ENCODE measurements at regions not wholly inside any gene's neighbourhood (a gene's known extent, or its start where the extent isn't known, plus 50 kb on each side); places are given as distances from the start of the nearest gene placed in this dataset.

- ChIA-PET POLR2A (interaction anchor here (1.1 to 1.4 kb wide), 2 partner anchors 50 to 52 kb away, joined by 4 to 5 read pairs; no protein-coding TSS in a partner anchor), CTCF (interaction anchor here (1.1 to 2.5 kb wide), 2 partner anchors 119 to 287 kb away, joined by 3 to 7 read pairs; no protein-coding TSS in a partner anchor)
- no peak overlapping the region for H3K27ac ChIP-seq (ENCODE audit: low read depth, low read length)
- no peaks in the 10 kb centered on the region for H3K27me3 ChIP-seq (ENCODE audit: control insufficient read depth, insufficient read depth, low read length)
- TF ChIP-seq CTCF (IDR thresholded peaks at IDR 0.05; ENCODE audit: low read depth, low read length) = no peak
- no peak overlapping the region for H3K4me3 ChIP-seq (ENCODE audit: low read depth, low read length)
- no peak for DNase-seq (ENCODE audit: low read depth, low spot score)
- no peaks in the 10 kb centered on the region for H3K9me3 ChIP-seq (ENCODE audit: control insufficient read depth, insufficient read depth, low read length)
These were observed 72.8 kb upstream of the CAMK2D start for GRCh38 chr4:113834298-113834697.

- H3K27me3 ChIP-seq (ENCODE audit: control insufficient read depth, insufficient read depth, low read length) = no peaks in the 10 kb centered on the region
- TF ChIP-seq CTCF (IDR thresholded peaks at IDR 0.05; ENCODE audit: low read depth, low read length) = no peak
- no peak overlapping the region for H3K27ac ChIP-seq (ENCODE audit: low read depth, low read length)
- ChIA-PET CTCF (no interaction called here), POLR2A (no interaction called here)
- H3K9me3 ChIP-seq (ENCODE audit: control insufficient read depth, insufficient read depth, low read length) = no peaks in the 10 kb centered on the region
- H3K4me3 ChIP-seq (ENCODE audit: low read depth, low read length) = no peak overlapping the region
- no peak for DNase-seq (ENCODE audit: low read depth, low spot score)
These were observed 71.3 kb upstream of the CAMK2D start for GRCh38 chr4:113832803-113833202.

- POLR2A ChIA-PET = interaction anchor here (0.6 kb wide), 1 partner anchor 530 kb away, joined by 5 read pairs; no protein-coding TSS in a partner anchor
- Histone ChIP-seq H3K27ac (ENCODE audit: low read depth, low read length) (no peak overlapping the region), H3K27me3 (ENCODE audit: control insufficient read depth, insufficient read depth, low read length) (no peaks in the 10 kb centered on the region), H3K4me3 (ENCODE audit: low read depth, low read length) (no peak overlapping the region), H3K9me3 (ENCODE audit: control insufficient read depth, insufficient read depth, low read length) (no peaks in the 10 kb centered on the region)
- CTCF ChIA-PET = no interaction called here
- DNase-seq (ENCODE audit: low read depth, low spot score) = no peak
- no peak for TF ChIP-seq CTCF (IDR thresholded peaks at IDR 0.05; ENCODE audit: low read depth, low read length)
These were observed 69.9 kb upstream of the CAMK2D start for GRCh38 chr4:113831457-113831856.

GRCh38 chr4:113828702-113829101 is 67.2 kb upstream of the CAMK2D start:
- CTCF ChIA-PET = no interaction called here
- DNase-seq (ENCODE audit: low read depth, low spot score) = no peak

GRCh38 chr4:113827285-113827684 is 65.7 kb upstream of the CAMK2D start:
- Histone ChIP-seq H3K27ac (ENCODE audit: low read depth, low read length) (no peak overlapping the region), H3K9me3 (ENCODE audit: control insufficient read depth, insufficient read depth, low read length) (no peaks in the 10 kb centered on the region), H3K27me3 (ENCODE audit: control insufficient read depth, insufficient read depth, low read length) (no peaks in the 10 kb centered on the region), H3K4me3 (ENCODE audit: low read depth, low read length) (no peak overlapping the region)
- POLR2A ChIA-PET = no interaction called here
- CTCF ChIA-PET = interaction anchor here (1.0 to 1.4 kb wide), 3 partner anchors 16 to 280 kb away, joined by 3 to 4 read pairs (median 3); no protein-coding TSS in a partner anchor
- no peak for DNase-seq (ENCODE audit: low read depth, low spot score)
- TF ChIP-seq CTCF (IDR thresholded peaks at IDR 0.05; ENCODE audit: low read depth, low read length) = no peak

More at GRCh38 chr4:113828702-113829101, 67.2 kb upstream of the CAMK2D start:
- no peaks in the 10 kb centered on the region for H3K9me3 ChIP-seq (ENCODE audit: control insufficient read depth, insufficient read depth, low read length)
- TF ChIP-seq CTCF (IDR thresholded peaks at IDR 0.05; ENCODE audit: low read depth, low read length) = no peak
- H3K27me3 ChIP-seq (ENCODE audit: control insufficient read depth, insufficient read depth, low read length) = no peaks in the 10 kb centered on the region
- POLR2A ChIA-PET = no interaction called here
- H3K4me3 ChIP-seq (ENCODE audit: low read depth, low read length) = no peak overlapping the region
- H3K27ac ChIP-seq (ENCODE audit: low read depth, low read length) = no peak overlapping the region

All from AG04450 (cell line).